ENCODE measurements at regions not wholly inside any gene's neighbourhood (a gene's known extent, or its start where the extent isn't known, plus 50 kb on each side); places are given as distances from the start of the nearest gene placed in this dataset.

DNA sequence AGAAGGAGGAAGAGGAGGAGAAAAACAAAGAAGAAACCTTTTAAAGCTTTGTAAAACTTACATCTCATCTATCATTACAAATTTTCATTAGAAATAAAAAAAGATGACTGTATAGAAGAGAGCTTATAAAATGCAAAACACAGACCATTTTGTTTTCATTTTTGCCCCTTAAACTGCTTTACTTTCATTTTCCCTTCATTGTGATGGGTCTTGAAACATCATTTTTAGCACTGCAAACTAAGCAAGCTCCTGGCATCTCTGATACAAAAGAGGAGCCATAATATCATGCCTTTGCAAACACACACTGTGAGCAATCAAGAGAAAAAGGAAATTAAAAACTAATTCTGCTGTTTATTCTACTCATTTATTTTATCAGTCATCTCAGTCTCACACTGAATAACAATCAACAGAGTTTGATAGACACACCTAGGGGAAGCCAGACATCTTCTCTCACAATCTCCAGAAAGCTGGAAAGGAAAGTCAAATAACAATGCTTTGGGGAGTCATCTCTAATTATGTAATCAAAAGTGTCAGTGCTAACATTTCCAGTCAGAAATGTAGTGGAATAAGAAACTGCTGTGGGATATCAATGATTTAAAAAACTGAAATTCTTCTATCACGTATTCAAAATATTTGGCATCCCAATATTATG, 467.7 kb upstream of the FAT3 start:
- no peak for DNase-seq (ENCODE audit: low read depth)
- H3K4me3 ChIP-seq (ENCODE audit: low read depth, low read length), result no peak overlapping the region
- no peak for TF ChIP-seq CTCF (IDR thresholded peaks at IDR 0.05; ENCODE audit: low read depth, low read length, missing control alignments)

DNA sequence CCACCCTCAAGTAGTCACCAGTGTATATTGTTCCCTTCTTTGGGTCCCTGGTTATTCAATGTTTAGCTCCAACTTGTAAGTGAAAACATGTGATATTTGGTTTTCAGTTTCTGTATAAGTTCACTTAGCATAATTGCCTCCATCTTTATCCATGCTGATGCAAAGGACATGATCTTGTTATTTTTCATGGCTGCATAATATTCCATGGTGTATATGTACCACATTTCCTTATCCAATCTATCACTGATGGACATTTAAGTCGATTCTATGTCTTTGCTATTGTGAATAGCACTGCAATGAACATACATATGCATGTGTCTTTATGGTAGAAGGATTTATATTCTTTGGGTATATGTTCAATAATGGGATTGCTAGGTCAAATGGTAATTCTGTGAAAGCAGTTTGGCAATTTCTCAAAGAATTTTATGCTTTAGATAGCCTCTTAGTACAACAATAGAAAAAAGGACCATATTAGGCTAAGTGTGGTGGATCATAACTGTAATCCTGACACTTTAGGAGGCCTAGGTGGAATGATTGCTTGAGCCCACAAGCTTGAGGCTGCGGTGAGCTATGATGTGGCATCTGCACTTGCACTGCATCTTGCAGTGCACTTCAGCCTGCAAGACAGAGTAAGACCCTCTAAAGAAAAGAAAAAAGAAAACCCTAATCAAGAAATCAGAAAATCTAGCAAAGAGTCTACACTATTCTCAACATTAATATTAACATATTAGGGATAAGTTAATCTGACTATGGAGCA, 468.5 kb upstream of the FAT3 start:
- no peak overlapping the region for H3K4me3 ChIP-seq (ENCODE audit: low read depth, low read length)
- DNase-seq (ENCODE audit: low read depth), result no peak
- TF ChIP-seq CTCF (IDR thresholded peaks at IDR 0.05; ENCODE audit: low read depth, low read length, missing control alignments), result no peak

DNA sequence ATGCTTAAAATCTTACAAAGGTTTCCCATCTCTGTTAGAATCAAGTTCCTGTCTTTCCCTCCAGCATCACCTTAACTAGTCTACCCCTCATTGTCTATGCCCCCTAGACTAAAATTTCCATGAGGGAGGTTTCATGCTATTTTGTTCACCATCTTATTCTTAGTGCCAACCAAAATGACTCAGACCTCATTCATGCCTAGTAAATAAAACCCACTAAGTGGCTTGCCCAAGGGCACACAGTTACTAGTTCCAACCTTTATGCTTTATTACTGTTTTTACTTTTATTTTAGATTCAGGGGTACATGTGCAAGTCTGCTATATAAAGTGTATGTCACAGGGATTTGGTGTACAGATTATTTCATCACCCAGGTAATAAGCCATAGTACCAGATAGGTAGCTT, 469.1 kb upstream of the FAT3 start:
- DNase-seq (ENCODE audit: low read depth), result no peak
- TF ChIP-seq CTCF (IDR thresholded peaks at IDR 0.05; ENCODE audit: low read depth, low read length, missing control alignments), result no peak
- no peak overlapping the region for H3K4me3 ChIP-seq (ENCODE audit: low read depth, low read length)

DNA sequence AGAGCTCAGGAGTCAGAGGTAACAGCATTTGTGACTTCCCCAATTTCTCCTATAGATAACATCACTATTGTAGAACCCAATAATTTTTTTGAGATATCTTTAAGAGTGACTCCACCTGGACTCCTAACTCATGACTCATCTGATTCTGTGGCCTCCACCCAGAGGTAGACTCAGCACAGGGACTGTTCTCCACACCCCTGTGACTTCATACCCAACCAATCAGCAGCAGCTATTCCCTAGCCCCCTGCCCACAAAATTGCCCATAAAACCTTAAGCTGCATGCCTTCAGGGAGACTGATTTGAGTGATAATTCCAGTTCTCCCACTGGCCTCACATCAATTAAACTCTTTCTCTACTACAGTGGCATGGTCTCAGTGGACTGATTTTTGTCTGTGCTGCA, 475.4 kb upstream of the FAT3 start:
- H3K4me3 ChIP-seq (ENCODE audit: low read depth, low read length), result no peak overlapping the region
- no peak for TF ChIP-seq CTCF (IDR thresholded peaks at IDR 0.05; ENCODE audit: low read depth, low read length, missing control alignments)
- no peak for DNase-seq (ENCODE audit: low read depth)

GRCh38 chr11:91742155-91742554, 482.5 kb upstream of the FAT3 start:
- no peak for DNase-seq (ENCODE audit: low read depth)
- no peak overlapping the region for H3K4me3 ChIP-seq (ENCODE audit: low read depth, low read length)
- no peak for TF ChIP-seq CTCF (IDR thresholded peaks at IDR 0.05; ENCODE audit: low read depth, low read length, missing control alignments)

DNA sequence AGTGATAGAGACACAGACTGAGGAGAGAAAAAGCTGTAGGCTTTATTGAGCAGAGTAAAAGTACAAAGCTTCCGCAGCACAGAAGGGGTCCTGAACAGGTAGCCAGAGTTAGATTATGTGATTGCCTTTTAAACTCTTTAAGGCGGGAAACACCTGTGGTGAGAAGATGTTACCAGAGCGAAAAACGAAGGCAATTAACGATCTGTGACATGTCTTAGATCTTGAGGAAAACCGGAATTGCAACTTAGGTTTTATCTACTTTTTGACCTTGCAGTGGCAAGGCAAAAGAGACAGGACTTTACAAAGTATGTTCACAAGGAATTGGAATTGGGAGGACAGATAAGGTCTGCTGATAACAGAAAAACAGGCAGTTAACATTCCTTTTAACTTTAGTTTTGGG, 493.6 kb upstream of the FAT3 start:
- no peak for TF ChIP-seq CTCF (IDR thresholded peaks at IDR 0.05; ENCODE audit: low read depth, low read length, missing control alignments)
- no peak for DNase-seq (ENCODE audit: low read depth)
- H3K4me3 ChIP-seq (ENCODE audit: low read depth, low read length), result no peak overlapping the region

GRCh38 chr11:91730620-91731019, 494.0 kb upstream of the FAT3 start:
- H3K4me3 ChIP-seq (ENCODE audit: low read depth, low read length), result no peak overlapping the region
- no peak for DNase-seq (ENCODE audit: low read depth)
- TF ChIP-seq CTCF (IDR thresholded peaks at IDR 0.05; ENCODE audit: low read depth, low read length, missing control alignments), result no peak
